Dermis blood vessel endothelial cell (primary cell): ENCODE measurements at regions not wholly inside any gene's neighbourhood (a gene's known extent, or its start where the extent isn't known, plus 50 kb on each side); places are given as distances from the start of the nearest gene placed in this dataset.
"Not testable (repeated sequence)": the region's sequence is repeated elsewhere in the genome, so short reads cannot be mapped to it uniquely, and the experiment has no call there.

Experiments used
- DNase-seq: peaks from one replicate; pipeline ENCODE4 v3.0.0; 2010

- no peak for DNase-seq
Measured at GRCh38 chr5:155625315-155625714, 611.8 kb downstream of the KIF4B start.

- no peak for DNase-seq
Measured at GRCh38 chr5:155625897-155626543, 612.5 kb downstream of the KIF4B start.

GRCh38 chr5:155626592-155626991, 613.0 kb downstream of the KIF4B start:
- no peak for DNase-seq

- DNase-seq: no peak
Measured at GRCh38 chr5:155628346-155628745, 614.8 kb downstream of the KIF4B start.

- no peak for DNase-seq
Measured at GRCh38 chr5:155629597-155629996, 616.0 kb downstream of the KIF4B start.

GRCh38 chr5:155631116-155631515, 617.6 kb downstream of the KIF4B start:
- no peak for DNase-seq

GRCh38 chr5:155633338-155633957, 619.9 kb downstream of the KIF4B start:
- DNase-seq: no peak

- no peak for DNase-seq
Measured at GRCh38 chr5:155649666-155650065, 636.1 kb downstream of the KIF4B start.

- no peak for DNase-seq
Measured at GRCh38 chr5:155655569-155655968, 642.0 kb downstream of the KIF4B start.

GRCh38 chr5:155661859-155662258, 648.3 kb downstream of the KIF4B start:
- no peak for DNase-seq

- no peak for DNase-seq
Measured at GRCh38 chr5:155665361-155665760, 651.8 kb downstream of the KIF4B start.

GRCh38 chr5:155672001-155672400, 655.0 kb upstream of the SGCD start:
- not testable (repeated sequence) for DNase-seq

GRCh38 chr5:155676967-155677366, 650.0 kb upstream of the SGCD start:
- DNase-seq: no peak

- DNase-seq: no peak
Measured at GRCh38 chr5:155678371-155678770, 648.6 kb upstream of the SGCD start.

GRCh38 chr5:155679530-155679929, 647.4 kb upstream of the SGCD start:
- DNase-seq: no peak

GRCh38 chr5:155684417-155684816, 642.5 kb upstream of the SGCD start:
- DNase-seq: no peak

GRCh38 chr5:155686131-155686530, 640.8 kb upstream of the SGCD start:
- no peak for DNase-seq

GRCh38 chr5:155689406-155689805, 637.6 kb upstream of the SGCD start:
- DNase-seq: no peak

GRCh38 chr5:155696362-155696761, 630.6 kb upstream of the SGCD start:
- no peak for DNase-seq

- no peak for DNase-seq
Measured at GRCh38 chr5:155697236-155697635, 629.7 kb upstream of the SGCD start.

- DNase-seq: no peak
Measured at GRCh38 chr5:155699385-155699784, 627.6 kb upstream of the SGCD start.

- DNase-seq: no peak
Measured at GRCh38 chr5:155700333-155700732, 626.6 kb upstream of the SGCD start.

- DNase-seq: no peak
Measured at GRCh38 chr5:155711882-155712281, 615.1 kb upstream of the SGCD start.

GRCh38 chr5:155714435-155714834, 612.5 kb upstream of the SGCD start:
- not testable (repeated sequence) for DNase-seq

- peak; percentile 5 for DNase-seq
Measured at GRCh38 chr5:155726267-155726666, 600.7 kb upstream of the SGCD start.
